Keratinocyte (primary cell): ENCODE measurements at regions not wholly inside any gene's neighbourhood (a gene's known extent, or its start where the extent isn't known, plus 50 kb on each side); places are given as distances from the start of the nearest gene placed in this dataset.

Experiments
- CTCF ChIP-seq, 3 experiments: IDR thresholded peaks in 1 of 3; conservative IDR thresholded peaks in 1 of 3; optimal IDR thresholded peaks in 1 of 3; 2 replicates in 2 of 3; 3 replicates in 1 of 3; pipeline versions ENCODE3 to v1.5.1; 2011; ENCODE audit warnings: low read length in 3 of 3, mild to moderate bottlenecking in 3 of 3, moderate library complexity in 2 of 3, control low read depth in 1 of 3, inconsistent platforms in 1 of 3; ENCODE audit not compliant: insufficient read depth in 2 of 3; ENCODE audit errors: extremely low read depth in 1 of 3
- EZH2 ChIP-seq: IDR thresholded peaks from one replicate; pipeline ENCODE4 v1.6.1; 2012; ENCODE audit warnings: inconsistent platforms, mild to moderate bottlenecking, low read length, moderate library complexity

- TF ChIP-seq CTCF (optimal IDR thresholded peaks at IDR 0.05 in 1 of 3, IDR thresholded peaks at IDR 0.05 in 1 of 3, conservative IDR thresholded peaks at IDR 0.05 in 1 of 3; ENCODE audit: extremely low read depth in 1 of 3, insufficient read depth in 2 of 3, low read length in 3 of 3) (no peak), EZH2 (no peak)
Measured at GRCh38 chr11:112451250-112451649, 190.6 kb upstream of the PLET1 start.
